ENCODE measurements at regions not wholly inside any gene's neighbourhood (a gene's known extent, or its start where the extent isn't known, plus 50 kb on each side); places are given as distances from the start of the nearest gene placed in this dataset.
"Not testable (repeated sequence)": the region's sequence is repeated elsewhere in the genome, so short reads cannot be mapped to it uniquely, and the experiment has no call there.

DNA sequence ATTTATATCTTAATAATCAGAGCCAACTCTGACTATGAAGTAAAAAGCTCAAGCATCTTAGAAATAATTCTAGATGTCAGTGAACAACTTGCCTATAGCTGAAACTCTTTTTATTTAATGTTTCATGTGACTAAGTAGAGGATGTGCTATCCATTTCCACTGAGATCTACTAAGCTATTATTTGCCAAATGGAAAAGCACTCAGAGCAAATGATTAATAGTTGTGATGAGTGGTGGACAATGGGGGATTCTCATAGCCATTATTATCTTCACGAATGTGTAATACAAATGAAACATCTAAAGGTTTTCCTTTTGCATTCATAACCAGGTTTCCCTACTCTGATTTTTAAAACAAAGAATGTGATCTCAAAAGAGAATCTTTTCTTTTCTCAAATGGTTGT lies 126.6 kb upstream of the GNAI1 start:
- intact Hi-C loops (cut with DNase I) = no loop called here
- H3K9me3 ChIP-seq = no peaks in the 10 kb centered on the region
- H3K4me1 ChIP-seq = no peaks in the 10 kb centered on the region
- H3K27ac ChIP-seq = no peak overlapping the region
- no peaks in the 10 kb centered on the region for H3K36me3 ChIP-seq
- H3K27me3 ChIP-seq = no peaks in the 10 kb centered on the region
- no peak overlapping the region for H3K9ac ChIP-seq (ENCODE audit: low read depth in 2 of 2, low read length in 2 of 2)
- no peak overlapping the region for H3K4me3 ChIP-seq
- no peak for DNase-seq
- TF ChIP-seq, protein P1, sequence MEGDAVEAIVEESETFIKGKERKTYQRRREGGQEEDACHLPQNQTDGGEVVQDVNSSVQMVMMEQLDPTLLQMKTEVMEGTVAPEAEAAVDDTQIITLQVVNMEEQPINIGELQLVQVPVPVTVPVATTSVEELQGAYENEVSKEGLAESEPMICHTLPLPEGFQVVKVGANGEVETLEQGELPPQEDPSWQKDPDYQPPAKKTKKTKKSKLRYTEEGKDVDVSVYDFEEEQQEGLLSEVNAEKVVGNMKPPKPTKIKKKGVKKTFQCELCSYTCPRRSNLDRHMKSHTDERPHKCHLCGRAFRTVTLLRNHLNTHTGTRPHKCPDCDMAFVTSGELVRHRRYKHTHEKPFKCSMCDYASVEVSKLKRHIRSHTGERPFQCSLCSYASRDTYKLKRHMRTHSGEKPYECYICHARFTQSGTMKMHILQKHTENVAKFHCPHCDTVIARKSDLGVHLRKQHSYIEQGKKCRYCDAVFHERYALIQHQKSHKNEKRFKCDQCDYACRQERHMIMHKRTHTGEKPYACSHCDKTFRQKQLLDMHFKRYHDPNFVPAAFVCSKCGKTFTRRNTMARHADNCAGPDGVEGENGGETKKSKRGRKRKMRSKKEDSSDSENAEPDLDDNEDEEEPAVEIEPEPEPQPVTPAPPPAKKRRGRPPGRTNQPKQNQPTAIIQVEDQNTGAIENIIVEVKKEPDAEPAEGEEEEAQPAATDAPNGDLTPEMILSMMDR (IDR thresholded peaks at IDR 0.05) = no peak

DNA sequence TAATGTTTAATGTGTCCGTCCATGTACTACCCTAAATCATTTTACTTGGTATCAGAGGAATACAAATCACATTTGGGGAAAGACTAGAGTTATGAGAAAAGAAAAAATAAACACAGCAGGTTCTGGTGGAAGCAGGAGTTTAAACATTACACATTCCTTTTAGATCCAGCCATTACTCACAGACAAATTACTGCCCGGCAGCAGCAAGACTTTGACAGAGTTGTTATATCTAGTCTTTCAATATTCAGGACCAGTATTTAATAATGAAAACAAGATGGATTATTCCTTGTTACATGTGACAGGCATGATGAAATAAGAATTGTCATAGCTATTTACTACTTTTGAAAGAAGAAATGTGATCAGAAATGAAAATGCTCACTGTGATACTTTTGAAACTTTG lies 131.8 kb upstream of the GNAI1 start:
- no peak overlapping the region for H3K9ac ChIP-seq (ENCODE audit: low read depth in 2 of 2, low read length in 2 of 2)
- intact Hi-C loops (cut with DNase I) = no loop called here

DNA sequence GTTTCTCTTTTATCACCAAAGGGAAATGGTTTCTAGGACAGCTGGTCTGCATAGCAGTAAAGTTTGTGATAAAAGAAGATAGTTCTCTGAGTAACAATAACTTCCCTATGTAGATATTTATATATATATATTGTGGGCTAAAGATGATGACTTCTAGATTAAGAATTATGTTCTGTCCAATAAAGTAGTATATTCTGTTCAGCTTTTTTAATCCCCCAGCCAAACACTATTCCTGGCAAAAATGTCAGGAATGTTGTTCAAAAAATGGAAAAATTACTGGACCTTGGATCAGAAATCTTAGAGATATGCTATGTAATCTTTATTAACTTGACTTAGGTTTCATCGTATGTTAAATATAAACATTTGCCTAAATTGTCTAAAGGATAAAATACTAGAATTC lies 136.3 kb upstream of the GNAI1 start:
- TF ChIP-seq, protein P1 (IDR thresholded peaks at IDR 0.05) = no peak
- Histone ChIP-seq H3K9me3 (no peaks in the 10 kb centered on the region), H3K27me3 (no peaks in the 10 kb centered on the region), H3K4me3 (no peak overlapping the region), H3K4me1 (no peaks in the 10 kb centered on the region), H3K36me3 (no peaks in the 10 kb centered on the region), H3K27ac (no peak overlapping the region), H3K9ac (ENCODE audit: low read depth in 2 of 2, low read length in 2 of 2) (no peak overlapping the region)
- intact Hi-C loops (cut with DNase I) = no loop called here
- no peak for DNase-seq

More for the DNA sequence above, 131.8 kb upstream of the GNAI1 start:
- Histone ChIP-seq H3K27ac (no peak overlapping the region), H3K4me3 (no peak overlapping the region), H3K27me3 (no peaks in the 10 kb centered on the region), H3K4me1 (no peaks in the 10 kb centered on the region), H3K9me3 (no peaks in the 10 kb centered on the region), H3K36me3 (no peaks in the 10 kb centered on the region)
- DNase-seq = no peak
- TF ChIP-seq, protein P1 (IDR thresholded peaks at IDR 0.05) = no peak

DNA sequence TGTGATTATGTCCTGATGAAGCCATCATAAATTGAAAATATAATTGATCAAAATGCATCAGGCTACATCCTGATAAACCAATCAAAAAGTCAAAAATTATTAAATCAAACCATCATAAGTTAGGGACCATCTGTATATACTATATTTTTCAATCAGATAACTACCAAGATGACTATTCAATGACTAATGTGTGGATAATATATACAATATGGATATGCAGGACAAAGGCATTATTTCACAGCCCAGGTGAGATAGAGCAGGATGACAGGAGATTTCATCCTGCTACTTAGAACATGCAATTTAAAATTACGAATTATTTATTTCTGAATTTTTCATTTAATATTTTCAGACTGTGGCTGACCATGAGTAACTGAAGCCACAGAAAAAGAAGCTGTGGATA lies 137.3 kb upstream of the GNAI1 start:
- TF ChIP-seq, protein P1 (IDR thresholded peaks at IDR 0.05) = no peak
- H3K27me3 ChIP-seq = no peaks in the 10 kb centered on the region
- no peaks in the 10 kb centered on the region for H3K4me1 ChIP-seq
- no peak for DNase-seq
- intact Hi-C loops (cut with DNase I) = no loop called here
- no peak overlapping the region for H3K9ac ChIP-seq (ENCODE audit: low read depth in 2 of 2, low read length in 2 of 2)
- no peak overlapping the region for H3K4me3 ChIP-seq
- no peaks in the 10 kb centered on the region for H3K9me3 ChIP-seq
- no peaks in the 10 kb centered on the region for H3K36me3 ChIP-seq
- no peak overlapping the region for H3K27ac ChIP-seq

DNA sequence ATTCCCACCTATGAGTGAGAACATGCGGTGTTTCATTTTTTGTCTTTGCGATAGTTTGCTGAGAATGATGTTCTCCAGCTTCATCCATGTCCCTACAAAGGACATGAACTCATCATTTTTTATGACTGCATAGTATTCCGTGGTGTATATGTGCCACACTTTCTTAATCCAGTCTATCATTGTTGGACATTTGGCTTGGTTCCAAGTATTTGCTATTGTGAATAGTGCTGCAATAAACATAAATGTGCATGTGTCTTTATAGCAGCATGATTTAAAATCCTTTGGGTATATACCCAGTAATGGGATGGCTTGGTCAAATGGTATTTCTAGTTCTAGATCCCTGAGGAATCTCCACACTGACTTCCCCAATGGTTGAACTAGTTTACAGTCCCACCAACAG lies 138.9 kb upstream of the GNAI1 start:
- H3K4me3 ChIP-seq; H3K27me3 ChIP-seq; H3K4me1 ChIP-seq; H3K9ac ChIP-seq (ENCODE audit: low read depth in 2 of 2, low read length in 2 of 2); DNase-seq; H3K27ac ChIP-seq; H3K9me3 ChIP-seq; intact Hi-C loops (cut with DNase I); H3K36me3 ChIP-seq: not testable (repeated sequence)

DNA sequence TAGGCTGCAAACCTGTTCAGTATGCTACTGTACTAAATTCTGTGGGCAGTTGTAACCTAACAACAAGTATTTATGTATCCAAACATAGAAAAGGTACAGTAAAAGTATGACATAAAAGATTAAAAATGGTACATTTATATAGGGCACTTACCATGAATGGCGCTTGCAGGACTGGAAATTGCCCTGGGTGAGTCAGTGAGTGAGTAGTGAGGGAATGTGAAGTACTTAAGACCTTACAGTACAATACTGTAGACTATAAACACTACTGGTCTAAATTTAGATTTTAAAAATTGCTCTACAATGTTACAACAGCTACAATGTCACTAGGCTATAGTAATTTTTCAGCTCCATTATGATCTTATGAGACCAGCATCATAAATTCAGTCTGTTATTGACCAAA lies 146.0 kb upstream of the GNAI1 start:
- Histone ChIP-seq H3K4me3 (no peak overlapping the region), H3K9me3 (no peaks in the 10 kb centered on the region), H3K27me3 (no peaks in the 10 kb centered on the region), H3K9ac (ENCODE audit: low read depth in 2 of 2, low read length in 2 of 2) (no peak overlapping the region), H3K36me3 (no peaks in the 10 kb centered on the region), H3K27ac (no peak overlapping the region), H3K4me1 (no peaks in the 10 kb centered on the region)
- no peak for DNase-seq
- intact Hi-C loops (cut with DNase I) = no loop called here
- TF ChIP-seq, protein P1 (IDR thresholded peaks at IDR 0.05) = no peak

Data from colonic mucosa (tissue), 4 donors.